DMS 273 (cell line): ENCODE measurements at regions not wholly inside any gene's neighbourhood (a gene's known extent, or its start where the extent isn't known, plus 50 kb on each side); places are given as distances from the start of the nearest gene placed in this dataset.

Experiments
- DNase-seq: peaks from one replicate; lab custom pipeline; 2025; ENCODE audit not compliant: unreplicated experiment; lab: John Stamatoyannopoulos, UW

GRCh38 chr1:193313354-193314140 lies 127.1 kb upstream of the B3GALT2 start:
- DNase-seq, result no peak

DNA sequence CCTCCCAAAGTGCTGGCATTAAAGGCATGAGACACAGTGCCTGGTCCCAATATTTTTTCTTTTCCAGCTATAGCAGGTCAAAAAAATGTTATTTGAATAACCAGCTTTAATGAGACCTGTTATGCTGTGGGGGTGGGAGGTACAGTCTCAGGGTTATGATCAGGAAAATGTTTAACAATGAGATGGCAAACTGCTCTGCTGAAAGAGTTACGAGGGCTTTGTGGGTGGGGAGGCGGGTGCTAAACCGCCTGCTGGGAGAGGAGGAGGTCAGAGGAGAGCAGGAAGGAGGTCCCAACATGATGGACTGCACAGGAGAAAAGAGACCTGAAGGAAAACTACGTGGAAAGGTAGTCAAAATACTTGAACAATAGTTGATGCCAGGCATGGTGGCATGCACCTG lies 126.0 kb upstream of the B3GALT2 start:
- DNase-seq, result no peak

GRCh38 chr1:193311226-193311948 lies 125.0 kb upstream of the B3GALT2 start:
- DNase-seq, result peak; percentile 48

GRCh38 chr1:193310564-193310963 lies 124.2 kb upstream of the B3GALT2 start:
- no peak for DNase-seq

- DNase-seq, result no peak
These were observed 123.6 kb upstream of the B3GALT2 start for GRCh38 chr1:193309936-193310475.

- DNase-seq, result no peak
These were observed 122.0 kb upstream of the B3GALT2 start for GRCh38 chr1:193308438-193308837.

GRCh38 chr1:193306430-193306829 lies 120.0 kb upstream of the B3GALT2 start:
- no peak for DNase-seq
